ENCODE measurements at regions not wholly inside any gene's neighbourhood (a gene's known extent, or its start where the extent isn't known, plus 50 kb on each side); places are given as distances from the start of the nearest gene placed in this dataset.

DNA sequence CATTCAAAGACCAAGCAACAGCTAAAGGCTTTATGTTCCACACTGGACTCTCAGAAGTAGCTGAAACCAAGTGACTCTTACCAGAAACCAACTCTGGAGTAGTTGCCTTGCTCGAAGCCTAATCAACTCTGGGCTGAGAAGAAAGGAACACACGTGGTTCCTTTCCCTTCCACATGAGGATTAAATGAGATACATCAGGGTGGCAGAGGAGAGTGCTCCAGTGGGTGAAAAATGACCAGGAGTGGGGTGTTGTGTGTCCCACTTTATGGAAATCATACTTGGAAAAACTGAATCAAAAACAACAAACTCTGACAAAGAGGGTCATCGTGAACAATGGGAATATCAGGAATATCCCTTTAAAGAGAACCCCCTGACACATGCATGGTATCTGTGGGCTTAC lies 234.2 kb upstream of the ASIC2 start:
- no peaks in the 10 kb centered on the region for H3K36me3 ChIP-seq (replicated peaks in 1 of 2; ENCODE audit: control insufficient read depth in 1 of 2, insufficient read depth in 2 of 2, low read length in 2 of 2)
- no peak for DNase-seq
- H3K27me3 ChIP-seq (ENCODE audit: control insufficient read depth in 2 of 2, insufficient read depth in 2 of 2, low read length in 2 of 2): no peaks in the 10 kb centered on the region
- no peaks in the 10 kb centered on the region for H3K4me1 Mint-ChIP-seq
- H2AFZ ChIP-seq (ENCODE audit: insufficient read depth, low read depth, low read length, poor library complexity, severe bottlenecking): no peak overlapping the region
- intact Hi-C loops (cut with micrococcal nuclease): no loop called here
- H3K36me3 Mint-ChIP-seq: no peaks in the 10 kb centered on the region
- no peak overlapping the region for H3K9ac ChIP-seq (ENCODE audit: insufficient read depth, low read length, poor library complexity, severe bottlenecking)
- H3K27ac ChIP-seq (ENCODE audit: low read depth in 1 of 2, low read length in 2 of 2): no peak overlapping the region
- no CpG with 5 or more reads among the region's 3 CpGs for WGBS (ENCODE audit: insufficient coverage)
- peaks cover 8 to 9% of the 10 kb centered on the region in 2 donors for H3K9me3 ChIP-seq (replicated peaks in 1 of 2; ENCODE audit: control insufficient read depth in 1 of 2, insufficient read depth in 1 of 2, low read length in 2 of 2)
- TF ChIP-seq, protein P1, sequence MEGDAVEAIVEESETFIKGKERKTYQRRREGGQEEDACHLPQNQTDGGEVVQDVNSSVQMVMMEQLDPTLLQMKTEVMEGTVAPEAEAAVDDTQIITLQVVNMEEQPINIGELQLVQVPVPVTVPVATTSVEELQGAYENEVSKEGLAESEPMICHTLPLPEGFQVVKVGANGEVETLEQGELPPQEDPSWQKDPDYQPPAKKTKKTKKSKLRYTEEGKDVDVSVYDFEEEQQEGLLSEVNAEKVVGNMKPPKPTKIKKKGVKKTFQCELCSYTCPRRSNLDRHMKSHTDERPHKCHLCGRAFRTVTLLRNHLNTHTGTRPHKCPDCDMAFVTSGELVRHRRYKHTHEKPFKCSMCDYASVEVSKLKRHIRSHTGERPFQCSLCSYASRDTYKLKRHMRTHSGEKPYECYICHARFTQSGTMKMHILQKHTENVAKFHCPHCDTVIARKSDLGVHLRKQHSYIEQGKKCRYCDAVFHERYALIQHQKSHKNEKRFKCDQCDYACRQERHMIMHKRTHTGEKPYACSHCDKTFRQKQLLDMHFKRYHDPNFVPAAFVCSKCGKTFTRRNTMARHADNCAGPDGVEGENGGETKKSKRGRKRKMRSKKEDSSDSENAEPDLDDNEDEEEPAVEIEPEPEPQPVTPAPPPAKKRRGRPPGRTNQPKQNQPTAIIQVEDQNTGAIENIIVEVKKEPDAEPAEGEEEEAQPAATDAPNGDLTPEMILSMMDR (IDR thresholded peaks at IDR 0.05): no peak
- no peak overlapping the region for H3K27ac Mint-ChIP-seq
- H4K20me1 ChIP-seq (ENCODE audit: insufficient read depth, low read length): no peaks in the 10 kb centered on the region
- peaks cover 0 to 14% (median 10%) of the 10 kb centered on the region in 7 donors for H3K9me3 Mint-ChIP-seq
- H3K4me2 ChIP-seq (replicated peaks; ENCODE audit: extremely low read depth, low read length, poor library complexity, severe bottlenecking): no peak overlapping the region
- no peak overlapping the region for H3K4me3 Mint-ChIP-seq
- peaks cover 2 to 10% (median 5%) of the 10 kb centered on the region in 3 donors for H3K27me3 Mint-ChIP-seq (ENCODE audit: low read depth in 3 of 3)
- no peak overlapping the region for H3K4me3 ChIP-seq (replicated peaks in 1 of 3; ENCODE audit: low read depth in 2 of 3, low read length in 3 of 3)
- H3K4me1 ChIP-seq (ENCODE audit: control insufficient read depth in 1 of 2, insufficient read depth in 2 of 2, low read length in 2 of 2): no peaks in the 10 kb centered on the region
- no peaks in the 10 kb centered on the region for H3K79me2 ChIP-seq (ENCODE audit: insufficient read depth, low read length)

- Histone ChIP-seq H3K27ac (ENCODE audit: low read depth in 1 of 2, low read length in 2 of 2) (no peak overlapping the region), H4K20me1 (ENCODE audit: insufficient read depth, low read length) (no peaks in the 10 kb centered on the region), H3K4me3 (replicated peaks in 1 of 3; ENCODE audit: low read depth in 2 of 3, low read length in 3 of 3) (no peak overlapping the region), H3K79me2 (ENCODE audit: insufficient read depth, low read length) (no peaks in the 10 kb centered on the region), H3K4me2 (replicated peaks; ENCODE audit: extremely low read depth, low read length, poor library complexity, severe bottlenecking) (no peak overlapping the region), H2AFZ (ENCODE audit: insufficient read depth, low read depth, low read length, poor library complexity, severe bottlenecking) (no peak overlapping the region), H3K27me3 (ENCODE audit: control insufficient read depth in 2 of 2, insufficient read depth in 2 of 2, low read length in 2 of 2) (no peaks in the 10 kb centered on the region), H3K36me3 (replicated peaks in 1 of 2; ENCODE audit: control insufficient read depth in 1 of 2, insufficient read depth in 2 of 2, low read length in 2 of 2) (no peaks in the 10 kb centered on the region), H3K4me1 (ENCODE audit: control insufficient read depth in 1 of 2, insufficient read depth in 2 of 2, low read length in 2 of 2) (no peaks in the 10 kb centered on the region), H3K9me3 (replicated peaks in 1 of 2; ENCODE audit: control insufficient read depth in 1 of 2, insufficient read depth in 1 of 2, low read length in 2 of 2) (peaks cover 8 to 9% of the 10 kb centered on the region in 2 donors), H3K9ac (ENCODE audit: insufficient read depth, low read length, poor library complexity, severe bottlenecking) (no peak overlapping the region)
- intact Hi-C loops (cut with micrococcal nuclease): no loop called here
- WGBS (ENCODE audit: insufficient coverage): 78% methylated on average over 1 of the region's 1 CpG
- TF ChIP-seq, protein P1 (IDR thresholded peaks at IDR 0.05): no peak
- Mint-ChIP-seq H3K27ac (no peak overlapping the region), H3K36me3 (no peaks in the 10 kb centered on the region), H3K27me3 (ENCODE audit: low read depth in 3 of 3) (peaks cover 2 to 8% (median 5%) of the 10 kb centered on the region in 3 donors), H3K4me1 (no peaks in the 10 kb centered on the region), H3K4me3 (no peak overlapping the region), H3K9me3 (peaks cover 0 to 14% (median 10%) of the 10 kb centered on the region in 7 donors)
- DNase-seq: no peak
Measured at GRCh38 chr17:33528846-33529245, 235.8 kb upstream of the ASIC2 start.

Data from CD14-positive monocyte (primary cell).